Caki2 (cell line): ENCODE measurements at regions not wholly inside any gene's neighbourhood (a gene's known extent, or its start where the extent isn't known, plus 50 kb on each side); places are given as distances from the start of the nearest gene placed in this dataset.

Experiments
- DNase-seq: peaks from one replicate; pipeline ENCODE4 v3.0.0-alpha.2; 2015; ENCODE audit warnings: low read depth
- in situ Hi-C: cut with HindIII; loops from 2 replicates; pipeline ENCODE4 v1.10.0; 2016; ENCODE audit warnings: low sequenced_read_pairs, low pct_unique_long_range_greater_than_20kb, mixed read lengths

DNA sequence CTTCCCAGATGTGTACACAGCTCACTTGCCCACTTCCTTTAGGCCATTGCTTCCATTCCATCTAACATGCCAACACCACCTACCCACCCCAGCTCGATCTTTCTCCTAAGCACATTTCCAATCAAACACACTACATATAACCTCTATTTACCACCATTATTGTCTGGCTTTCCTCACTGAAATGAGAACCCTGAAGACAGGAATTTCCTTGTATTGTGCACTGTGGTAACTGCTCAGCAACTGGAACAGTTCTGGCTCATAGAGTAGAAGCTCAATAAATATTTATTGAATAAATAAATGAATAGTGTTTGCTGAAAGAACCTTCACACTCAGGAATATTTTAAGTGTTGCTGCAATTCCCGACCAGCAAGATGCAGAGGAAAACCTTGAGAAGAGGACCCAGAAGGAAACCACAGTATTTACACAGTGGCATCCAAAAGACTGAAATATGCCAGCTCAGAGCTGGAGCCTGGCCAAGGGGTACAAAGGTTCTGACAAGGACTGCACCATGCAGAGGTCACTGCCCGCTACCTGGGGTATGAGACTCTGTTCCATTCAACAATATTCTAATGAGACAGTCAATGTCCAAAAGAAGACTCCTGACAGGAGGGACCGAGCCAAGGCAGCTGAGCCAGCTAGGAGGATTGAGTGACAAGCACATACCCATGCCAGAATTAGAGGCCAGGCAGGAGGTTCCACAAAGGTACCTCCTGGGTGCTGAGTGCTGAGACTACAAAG lies 168.8 kb downstream of the NUP210 start:
- DNase-seq, result peak; percentile 8
- in situ Hi-C loops, result no loop called here

DNA sequence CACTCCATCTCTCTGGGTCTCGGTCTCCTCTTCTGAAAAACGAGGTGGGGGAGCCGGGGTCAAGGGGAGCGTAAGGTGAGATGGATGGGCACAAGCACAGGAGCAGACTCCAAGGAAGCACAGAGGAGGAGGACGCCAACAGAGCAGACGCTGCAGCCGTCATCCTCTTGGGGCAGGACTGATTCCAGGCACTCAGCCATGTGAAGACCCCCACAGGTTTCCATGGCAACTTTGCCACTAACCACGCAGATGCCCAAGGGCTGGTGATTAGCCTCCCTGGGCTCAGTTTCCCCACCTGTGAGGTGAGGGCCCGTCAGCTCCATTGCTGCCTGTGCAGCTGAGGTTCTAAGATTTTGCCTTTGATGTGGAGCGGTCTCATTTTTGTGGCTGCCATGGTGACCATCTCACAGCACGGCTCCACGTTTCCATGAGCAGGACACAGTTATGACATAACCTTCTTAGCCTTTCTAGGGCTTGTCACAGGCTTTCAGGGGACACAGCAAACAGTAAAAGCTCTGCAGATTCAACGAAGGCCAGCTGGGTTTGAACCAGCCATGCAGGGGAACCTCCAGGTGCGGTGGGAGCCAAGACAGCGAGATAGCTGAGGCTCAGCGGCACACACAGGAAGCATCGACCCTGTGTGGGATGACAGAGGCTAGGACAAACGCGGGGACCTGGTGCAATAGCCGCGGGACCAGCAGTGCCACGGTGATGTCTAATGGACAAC lies 170.3 kb downstream of the NUP210 start:
- no peak for DNase-seq
- in situ Hi-C loops, result no loop called here

DNA sequence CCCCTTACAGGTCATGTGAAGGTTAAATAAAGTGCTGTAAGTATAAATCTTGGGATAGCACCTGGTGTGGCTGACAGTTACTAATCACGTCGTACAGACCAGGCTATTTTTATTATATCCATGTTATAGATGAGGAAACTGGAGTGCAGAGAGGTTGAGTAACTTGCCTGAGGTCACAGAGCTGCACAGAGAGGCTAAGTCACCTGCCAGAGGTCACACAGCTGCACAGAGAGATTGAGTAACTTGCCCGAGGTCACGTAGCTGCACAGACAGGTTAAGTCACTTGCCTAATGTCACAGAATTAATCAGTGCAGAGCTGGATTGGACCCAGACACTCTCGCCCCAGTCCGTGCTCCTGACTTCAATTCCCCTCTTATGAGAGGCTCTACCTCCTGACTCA lies 171.5 kb downstream of the NUP210 start:
- in situ Hi-C loops, result no loop called here
- DNase-seq, result no peak

DNA sequence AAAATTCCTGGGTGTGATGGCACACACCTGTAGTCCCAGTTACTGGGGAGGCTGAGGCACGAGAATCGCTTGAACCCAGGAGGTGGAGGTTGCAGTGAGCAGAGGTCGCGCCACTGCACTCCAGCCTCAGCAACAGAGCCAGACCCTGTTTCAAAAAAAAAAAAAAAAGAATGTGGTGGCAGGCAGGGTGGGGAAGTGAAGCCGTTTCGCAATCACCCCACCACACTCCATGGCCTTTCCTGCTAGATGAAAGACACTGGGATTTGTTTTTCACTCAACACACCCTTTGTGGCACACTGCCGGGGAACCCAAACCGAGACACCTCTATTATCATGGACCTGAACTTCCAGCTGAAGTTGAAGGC lies 172.4 kb upstream of the IQSEC1 start:
- no peak for DNase-seq
- in situ Hi-C loops, result no loop called here

DNA sequence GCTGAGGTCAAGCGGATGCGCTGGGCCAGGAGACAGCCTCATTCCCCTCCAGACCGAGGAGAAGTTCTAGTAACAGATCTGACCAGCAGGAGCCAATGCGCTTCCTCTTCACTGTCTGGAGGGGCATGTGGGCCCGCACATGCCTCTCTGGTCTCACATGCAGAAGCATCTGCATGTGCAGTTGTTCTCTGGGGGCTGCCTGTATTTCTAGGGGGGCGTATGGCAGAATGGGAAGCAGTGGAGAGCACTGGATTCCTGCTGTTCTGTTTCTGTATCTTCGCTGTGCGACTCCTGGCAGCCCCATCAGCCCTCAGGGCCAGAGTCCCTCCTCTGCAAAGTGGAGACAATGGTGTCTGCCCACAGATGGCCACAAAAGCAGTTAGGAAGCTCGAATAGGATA lies 170.4 kb upstream of the IQSEC1 start:
- no peak for DNase-seq
- in situ Hi-C loops, result no loop called here

DNA sequence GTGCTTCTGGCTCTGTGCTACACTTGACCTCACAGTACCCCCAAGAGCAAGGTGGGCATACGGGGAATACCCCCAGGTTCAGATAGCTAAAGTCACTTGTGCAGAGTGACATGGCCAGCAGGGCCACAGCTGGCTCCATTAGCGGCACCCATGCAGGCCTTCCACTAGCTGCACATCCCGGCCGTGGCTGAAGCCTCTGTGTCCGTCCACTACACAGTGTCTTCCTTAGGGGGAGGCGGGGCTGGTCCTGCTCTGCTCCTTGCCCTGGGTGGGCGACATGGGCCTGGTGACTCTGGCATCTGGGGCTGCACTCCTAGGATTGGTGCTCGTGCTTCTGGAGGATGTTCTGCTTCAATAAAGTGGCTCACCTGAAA lies 169.1 kb upstream of the IQSEC1 start:
- no peak for DNase-seq
- in situ Hi-C loops, result no loop called here

DNA sequence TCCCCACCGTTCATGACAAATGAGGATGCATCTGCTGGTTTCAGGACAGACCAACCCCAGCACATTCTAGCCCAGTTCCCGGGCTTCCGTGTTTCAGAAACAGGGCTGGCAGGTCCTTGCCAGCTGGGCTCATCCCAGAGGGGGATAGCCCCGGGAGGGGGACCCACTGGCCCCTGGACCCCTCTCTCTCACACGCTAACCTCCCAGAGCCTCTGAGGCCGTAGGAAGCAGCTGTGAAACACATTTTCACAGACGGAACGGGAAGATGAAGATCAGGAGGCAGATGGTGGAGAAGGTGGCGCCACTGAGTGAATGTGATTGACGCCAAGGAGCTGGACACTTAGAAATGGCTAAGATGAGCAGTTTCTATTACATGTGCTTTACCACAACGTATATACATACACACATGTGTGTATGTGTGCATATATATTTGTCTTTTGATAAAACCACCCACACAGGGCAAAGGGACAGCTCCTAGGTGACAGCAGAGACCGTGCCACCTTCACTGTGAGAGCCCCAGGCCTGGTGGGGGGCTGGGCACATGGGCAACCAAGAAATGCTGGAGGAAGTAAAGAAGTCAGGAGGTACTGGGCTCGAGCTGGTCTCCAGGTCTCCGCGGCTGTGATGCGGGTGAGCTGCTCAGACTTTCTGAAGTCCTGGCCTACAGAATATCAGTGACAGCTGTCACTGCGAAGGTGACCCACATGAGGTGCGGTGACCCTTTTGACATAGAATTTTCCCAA lies 168.6 kb upstream of the IQSEC1 start:
- in situ Hi-C loops, result no loop called here
- DNase-seq, result no peak

DNA sequence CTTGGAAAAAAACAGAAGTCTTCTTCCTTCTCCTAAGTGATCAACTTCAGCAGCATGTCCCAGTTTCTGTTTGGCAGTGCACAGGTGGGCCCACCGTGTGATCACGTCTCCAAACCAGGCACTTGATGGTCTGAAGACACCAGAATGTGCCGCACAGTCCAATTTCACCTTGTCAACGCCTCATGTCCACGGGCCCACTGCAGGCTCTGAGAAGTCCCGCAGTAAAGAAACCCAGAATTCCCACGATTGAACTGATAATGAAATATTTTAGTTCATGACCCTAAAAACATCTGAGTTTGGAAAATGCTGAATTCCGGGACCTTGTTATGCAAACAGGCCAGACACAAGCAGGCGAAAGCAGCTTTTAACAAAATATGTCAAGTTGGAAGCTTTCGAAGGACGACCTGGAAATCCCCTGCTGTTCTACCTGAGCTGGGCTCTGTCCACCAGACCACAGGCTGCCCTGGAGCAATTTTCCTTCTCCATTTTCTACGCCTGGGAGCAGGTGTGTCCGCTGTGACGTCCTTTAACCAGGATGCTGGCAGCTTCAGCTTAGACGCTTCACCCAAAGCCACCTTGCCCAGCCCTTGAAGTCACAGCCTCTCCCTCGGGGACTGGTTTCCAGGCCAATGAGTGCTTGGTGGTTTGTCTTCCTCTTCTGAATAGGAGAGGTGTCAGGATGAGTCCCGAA lies 167.8 kb upstream of the IQSEC1 start:
- in situ Hi-C loops, result no loop called here
- DNase-seq, result no peak

DNA sequence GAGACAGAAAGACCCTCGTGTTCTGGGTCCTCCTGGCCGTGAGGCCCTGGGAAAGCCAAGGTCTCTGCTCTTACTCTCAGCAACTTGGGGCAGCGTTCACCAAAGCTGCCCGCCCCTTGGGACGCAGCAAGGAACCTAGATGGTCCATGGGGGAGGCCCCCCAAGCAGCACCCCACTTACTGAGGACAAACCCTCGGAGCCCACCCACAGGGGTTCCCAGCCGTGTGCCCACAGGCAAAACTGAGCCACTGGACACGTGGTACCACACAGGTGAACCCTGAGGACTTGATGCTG lies 166.2 kb upstream of the IQSEC1 start:
- in situ Hi-C loops, result no loop called here
- no peak for DNase-seq

DNA sequence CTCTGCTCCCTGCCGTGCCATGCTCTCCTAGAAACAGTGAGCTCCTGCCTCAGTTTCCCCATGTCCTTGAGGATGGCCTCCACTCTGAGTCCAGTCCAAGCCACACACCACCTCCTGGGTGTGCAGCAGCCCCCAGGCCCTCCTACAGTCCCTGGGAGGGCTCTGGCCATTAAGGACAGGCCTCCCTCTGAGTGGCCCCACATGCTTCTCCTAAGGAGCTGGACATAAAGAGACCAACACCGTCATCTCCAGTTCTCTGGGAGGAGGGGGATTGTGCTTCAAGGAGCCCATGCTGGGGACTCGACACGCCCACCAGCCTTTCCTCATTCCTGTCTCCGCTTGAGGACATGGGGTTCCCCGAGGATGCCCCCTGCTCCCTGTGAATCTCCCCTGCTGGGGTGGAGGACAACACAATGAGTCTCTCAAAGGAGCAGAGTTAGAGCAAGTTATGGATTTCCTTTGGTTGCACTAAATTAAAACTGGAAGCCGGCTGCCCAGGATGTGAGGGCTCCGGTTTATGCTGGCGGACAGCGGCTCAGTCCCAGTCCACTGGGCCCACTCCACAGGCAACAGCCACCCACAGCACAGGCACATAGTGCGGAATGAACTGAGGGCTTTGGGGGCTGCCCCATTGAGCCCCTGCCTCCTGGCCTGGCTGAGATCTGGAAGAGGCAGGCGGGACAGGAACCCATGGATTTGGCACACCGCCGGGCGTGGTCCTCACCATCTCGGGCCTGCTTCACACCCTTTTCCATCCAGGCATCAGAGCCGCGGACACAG lies 165.6 kb upstream of the IQSEC1 start:
- no peak for DNase-seq
- in situ Hi-C loops, result no loop called here

DNA sequence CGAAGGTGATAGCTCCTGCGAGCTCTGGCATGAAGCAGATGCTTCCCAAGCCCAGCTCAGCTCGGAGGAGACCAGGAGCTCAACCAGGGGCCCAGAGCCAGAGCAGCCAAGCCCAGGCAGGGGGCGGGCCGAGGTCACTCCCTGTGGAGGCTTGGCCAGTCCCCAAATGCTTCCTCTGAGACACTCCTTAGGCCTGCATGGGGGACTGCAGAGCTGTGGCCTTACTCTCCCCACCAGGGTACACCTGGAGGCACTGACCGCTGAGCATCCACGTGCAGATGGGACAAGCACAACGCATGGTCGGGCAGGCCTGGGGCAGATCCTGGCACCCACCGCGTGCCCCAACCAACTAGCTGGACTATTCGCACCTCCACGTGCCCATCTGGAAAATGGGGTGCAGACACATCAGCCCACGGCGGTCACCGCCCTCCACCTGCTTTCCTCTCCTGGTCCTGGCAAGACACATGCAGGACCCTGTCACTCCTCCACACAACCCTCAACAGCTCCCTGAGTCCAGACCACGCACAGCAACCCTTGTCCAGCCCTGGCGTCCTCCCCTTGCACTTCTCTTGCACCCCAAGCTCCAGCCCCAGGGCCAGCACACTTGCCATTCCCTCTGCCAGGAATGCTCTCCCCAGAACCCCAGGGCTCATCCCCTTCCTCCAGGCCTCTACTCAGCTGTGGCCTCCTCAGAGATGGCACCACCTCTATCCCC lies 164.7 kb upstream of the IQSEC1 start:
- DNase-seq, result no peak

DNA sequence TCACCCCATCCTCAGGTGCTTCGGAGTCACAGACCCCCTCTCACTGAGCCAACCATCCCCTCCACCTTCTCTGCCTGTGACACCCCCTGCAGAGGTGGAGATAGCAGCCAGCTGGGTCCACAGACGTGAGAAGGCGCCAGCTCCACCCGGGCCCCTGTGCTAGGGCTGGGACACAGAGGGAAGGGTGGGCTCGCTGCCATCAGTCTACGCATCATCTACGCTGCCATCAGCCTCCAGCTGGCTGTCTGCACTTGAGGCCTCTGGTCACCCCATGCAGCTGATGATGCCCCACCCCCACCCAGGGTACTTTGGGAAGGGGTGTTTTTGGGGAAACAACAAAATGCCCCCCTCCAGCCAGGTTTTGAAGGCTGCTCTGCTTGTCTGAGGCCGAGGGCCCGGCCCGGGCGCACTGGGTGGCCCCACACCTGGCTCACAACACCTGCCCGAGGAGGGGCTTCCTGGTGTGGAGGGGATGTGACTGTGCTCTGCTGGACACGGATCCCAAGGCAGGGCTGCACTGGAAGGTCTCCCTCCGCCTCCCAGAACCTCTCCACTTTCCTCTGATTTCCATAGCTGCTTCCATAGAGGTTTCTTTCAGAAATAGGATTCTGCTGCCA lies 163.4 kb upstream of the IQSEC1 start:
- no peak for DNase-seq
- in situ Hi-C loops, result no loop called here

More for the DNA sequence above, 164.7 kb upstream of the IQSEC1 start:
- in situ Hi-C loops, result no loop called here

DNA sequence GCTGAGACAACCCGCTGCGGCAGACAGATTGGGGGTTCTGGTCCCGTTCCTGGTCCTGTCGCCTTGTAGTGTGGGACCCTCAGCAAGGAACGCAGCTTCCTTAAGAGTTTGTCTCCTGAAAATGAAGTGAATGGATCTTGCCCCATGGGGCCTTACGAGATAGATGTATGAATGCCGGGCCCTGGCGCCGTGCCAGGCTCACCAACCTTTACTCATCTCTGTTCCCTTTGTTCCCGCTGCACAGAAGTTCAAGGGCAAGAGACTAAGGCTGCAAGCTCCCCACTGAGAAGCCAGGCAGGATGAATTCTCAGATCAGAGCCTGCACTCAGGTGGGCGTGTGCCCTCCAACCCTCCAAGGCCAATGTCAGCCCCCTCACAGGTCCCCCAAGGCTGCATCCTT lies 162.7 kb upstream of the IQSEC1 start:
- in situ Hi-C loops, result no loop called here
- no peak for DNase-seq

DNA sequence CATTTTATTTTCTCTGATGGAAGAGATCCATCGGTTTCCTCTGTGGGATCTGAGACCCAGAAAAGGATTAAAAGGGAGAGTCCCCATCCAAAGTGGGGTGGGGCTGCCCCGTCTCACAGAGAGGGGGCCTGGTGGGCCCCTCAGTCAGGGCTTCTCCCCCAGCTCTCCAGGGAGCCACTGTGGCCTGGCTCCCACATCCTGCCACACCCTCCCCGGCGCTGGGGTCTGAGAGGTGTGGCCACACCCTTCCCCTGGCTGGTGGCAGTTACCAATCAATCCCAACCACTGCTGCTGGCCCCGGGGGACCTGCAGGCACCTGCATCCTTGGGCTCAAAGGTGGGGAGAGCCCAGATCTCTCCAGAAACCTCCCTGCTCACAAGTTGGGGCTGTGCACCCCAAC lies 161.8 kb upstream of the IQSEC1 start:
- in situ Hi-C loops, result no loop called here
- no peak for DNase-seq

DNA sequence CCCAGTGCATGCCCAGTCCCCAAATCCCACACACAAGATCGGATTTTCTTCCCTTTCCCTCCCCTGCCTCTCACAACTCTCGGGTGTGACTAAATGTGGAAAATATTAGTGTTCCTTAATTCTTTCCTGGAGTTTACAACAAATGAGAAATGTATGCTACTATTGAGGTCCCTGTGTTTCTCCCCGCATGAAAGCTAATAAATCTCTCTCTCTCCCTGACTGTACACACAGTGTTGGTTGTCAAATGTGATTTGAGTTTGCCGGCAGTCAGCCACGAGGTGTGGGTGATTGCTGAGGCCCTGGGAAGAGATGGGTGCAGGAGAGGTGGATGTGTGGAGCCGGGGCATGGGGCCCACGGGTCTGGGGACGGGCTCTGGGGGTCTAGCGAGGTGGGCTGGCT lies 161.4 kb upstream of the IQSEC1 start:
- no peak for DNase-seq
- in situ Hi-C loops, result no loop called here

DNA sequence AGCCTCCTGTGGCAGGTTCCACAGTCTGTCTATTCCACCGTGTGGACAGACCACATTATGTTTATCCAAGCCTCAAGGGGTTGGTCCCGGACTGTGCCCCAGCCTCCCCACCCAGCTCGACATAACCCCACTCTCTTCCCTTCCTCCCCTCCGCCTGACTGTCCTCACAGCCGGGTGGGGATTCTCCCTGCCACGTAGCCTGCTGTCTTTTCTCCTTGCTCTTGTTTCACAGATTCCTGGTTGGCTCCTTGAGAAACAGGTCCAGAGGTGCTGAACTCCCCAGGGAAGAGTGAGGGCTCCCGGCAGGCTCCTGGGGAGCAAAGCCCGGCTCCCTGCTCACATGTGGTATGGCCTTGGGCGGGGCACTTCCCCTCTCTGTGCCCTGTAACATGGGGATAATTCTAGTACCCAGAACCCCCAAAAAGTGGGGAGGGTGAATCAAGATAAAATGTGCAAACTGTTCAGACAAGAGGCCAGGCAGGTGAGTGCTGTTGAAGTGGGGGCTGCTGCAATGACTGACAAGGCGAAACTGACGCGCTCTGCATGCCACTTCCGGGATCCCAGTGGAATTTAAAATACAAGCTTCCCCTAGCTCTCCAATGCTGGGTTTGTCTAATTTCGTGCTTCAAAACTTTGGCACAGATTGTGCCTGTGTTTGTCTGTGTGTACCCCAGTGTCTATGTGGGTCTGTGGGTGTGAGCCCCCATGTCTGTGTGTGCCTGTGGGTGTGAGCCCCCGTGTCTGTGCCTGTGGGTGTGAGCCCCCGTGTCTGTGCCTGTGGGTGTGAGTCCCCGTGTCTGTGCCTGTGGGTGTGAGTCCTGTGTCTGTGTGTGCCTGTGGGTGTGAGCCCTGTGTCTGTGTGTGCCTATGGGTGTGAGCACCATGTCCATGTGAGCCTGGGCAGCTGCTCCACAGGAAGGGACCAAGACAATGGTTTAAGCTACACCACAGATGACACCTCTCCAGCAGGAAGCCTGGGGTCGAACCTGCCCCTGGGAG lies 160.6 kb upstream of the IQSEC1 start:
- DNase-seq, result no peak
- in situ Hi-C loops, result no loop called here
